K562 (cell line): ENCODE measurements at regions not wholly inside any gene's neighbourhood (a gene's known extent, or its start where the extent isn't known, plus 50 kb on each side); places are given as distances from the start of the nearest gene placed in this dataset.

Experiments
- ATAC-seq: fragments of 200-7000 bp; cut with Tn5 transposase; 3 replicates; pipeline ENCODE4 v1.9.1; 2020; ENCODE audit warnings: moderate library complexity
- BruUV-seq: library from RNA; stranded (reverse); fragments of 400-500 nt; replicated peaks from 2 replicates; lab custom pipeline; 2021; lab: Mats Ljungman, UMichigan
- CTCF ChIA-PET: fragments of 300-600 bp; formaldehyde crosslinking; extraction: SDS; loops from one replicate; lab custom pipeline; 2021; ENCODE audit warnings: low intra/inter-chr PET ratio; lab: Yijun Ruan, JAX
- POLR2A ChIA-PET: fragments of 300-600, 350-650 bp; sonication (Branson Sonifier 250); formaldehyde crosslinking; extraction: SDS; loops from one replicate; lab custom pipeline; 2021; ENCODE audit warnings: antibody characterized with exemption, inconsistent platforms; lab: Yijun Ruan, JAX
- DNase-seq, 4 experiments: peaks; one replicate each; pipeline versions ENCODE4 v3.0.0 to v3.0.0-alpha.2; 2011 to 2018; ENCODE audit warnings: low spot score in 3 of 4, mixed read lengths in 3 of 4; ENCODE audit errors: extremely low read depth in 1 of 4
- FAIRE-seq: peaks from 2 replicates; lab custom pipeline; 2011; peaks lifted over from hg19 to GRCh38; lab: Jason Lieb, UNC
- H2AFZ ChIP-seq: 2 replicates; pipeline ENCODE4 v1.6.0; 2011; ENCODE audit warnings: low read depth, low read length, control low read depth, inconsistent platforms
- H3K27ac ChIP-seq: fragments of 200-600 bp; 3 replicates; pipeline ENCODE4 v1.8.0; 2011; ENCODE audit warnings: low read depth, mild to moderate bottlenecking, control low read depth, inconsistent platforms, low read length, moderate library complexity, mixed read lengths; ENCODE audit errors: extremely low read depth
- H3K27me3 ChIP-seq, 2 experiments: fragments of 300-600 bp in 1 of 2; 2 replicates in 1 of 2; 3 replicates in 1 of 2; pipeline versions ENCODE4 v1.6.0 to v1.8.0; 2011; ENCODE audit warnings: inconsistent platforms in 2 of 2, low read length in 2 of 2, mild to moderate bottlenecking in 1 of 2, mixed read lengths in 1 of 2, moderate library complexity in 1 of 2; ENCODE audit not compliant: control insufficient read depth in 2 of 2, insufficient read depth in 2 of 2
- H3K36me3 ChIP-seq: fragments of 300-600 bp; 3 replicates; pipeline ENCODE4 v1.8.0; 2011; ENCODE audit warnings: mild to moderate bottlenecking, low read length, inconsistent platforms; ENCODE audit not compliant: control insufficient read depth, insufficient read depth
- H3K4me1 ChIP-seq, 2 experiments: fragments of 200-600 bp in 1 of 2; replicated peaks in 1 of 2; 2 replicates in 1 of 2; 3 replicates in 1 of 2; pipeline versions ENCODE4 v1.5.1 to v1.8.0; 2011; ENCODE audit warnings: inconsistent platforms in 2 of 2, low read length in 2 of 2, mild to moderate bottlenecking in 1 of 2, mixed read lengths in 1 of 2, moderate library complexity in 1 of 2; ENCODE audit not compliant: control insufficient read depth in 2 of 2, insufficient read depth in 2 of 2
- H3K4me2 ChIP-seq: 2 replicates; pipeline ENCODE4 v1.6.1; 2011; ENCODE audit warnings: low read length, control low read depth, inconsistent platforms, mixed read lengths; ENCODE audit not compliant: insufficient read depth
- H3K4me3 ChIP-seq: fragments of 200-600 bp; sonication (generic), shearing (Covaris generic); 2 replicates; pipeline ENCODE4 v1.5.1; 2016; ENCODE audit warnings: control low read depth, inconsistent platforms
- H3K79me2 ChIP-seq: fragments of 200-600 bp; 3 replicates; pipeline ENCODE4 v1.8.0; 2011; ENCODE audit warnings: low read length, inconsistent platforms; ENCODE audit not compliant: control insufficient read depth, insufficient read depth
- H3K9ac ChIP-seq, 2 experiments: 2 replicates each; pipeline versions ENCODE4 v1.6.0 to v1.6.1; 2011; ENCODE audit warnings: low read depth in 2 of 2, low read length in 2 of 2, control low read depth in 1 of 2, inconsistent platforms in 1 of 2, mild to moderate bottlenecking in 1 of 2, mixed read lengths in 1 of 2; ENCODE audit not compliant: insufficient read depth in 1 of 2
- H3K9me1 ChIP-seq: one replicate; pipeline ENCODE4 v1.6.0; 2011; ENCODE audit warnings: inconsistent platforms, mild to moderate bottlenecking, low read length, moderate library complexity; ENCODE audit not compliant: control insufficient read depth, insufficient read depth
- H3K9me3 ChIP-seq: replicated peaks from 2 replicates; pipeline ENCODE4 v1.5.1; 2011; ENCODE audit warnings: low read depth, low read length, inconsistent platforms; ENCODE audit not compliant: control insufficient read depth, insufficient read depth
- H4K20me1 ChIP-seq: replicated peaks from 2 replicates; pipeline ENCODE4 v1.6.1; 2011; ENCODE audit warnings: low read length, inconsistent platforms, mixed read lengths; ENCODE audit not compliant: control insufficient read depth, insufficient read depth
- BRD9 ChIP-seq: fragments of 450-650 bp; IDR thresholded peaks from 2 replicates; pipeline ENCODE4 v1.6.1; 2018; ENCODE audit warnings: low read depth; ENCODE audit not compliant: partially characterized antibody
- GTF2A2 ChIP-seq: IDR thresholded peaks from 2 replicates; pipeline ENCODE4 v1.6.1; 2016; ENCODE audit warnings: mild to moderate bottlenecking, missing genetic modification characterization, missing compliant biosample characterization
- HSF4 ChIP-seq: fragments of 250-450 bp; sonication (Bioruptor Pico); IDR thresholded peaks from 2 replicates; pipeline ENCODE4 v2.1.2; 2022; ENCODE audit warnings: mild to moderate bottlenecking, moderate library complexity, borderline replicate concordance
- KLF10 ChIP-seq: fragments of 250-450 bp; sonication (Bioruptor Pico); IDR thresholded peaks from 2 replicates; pipeline ENCODE4 v1.6.1; 2021; ENCODE audit warnings: matching md5 sums
- NCOA2 ChIP-seq, 2 experiments: fragments of 450-650 bp; IDR thresholded peaks; 2 replicates each; pipeline ENCODE4 v1.6.1; 2018; ENCODE audit warnings: mild to moderate bottlenecking in 2 of 2, moderate library complexity in 1 of 2; ENCODE audit not compliant: partially characterized antibody in 2 of 2
- NCOA6 ChIP-seq: fragments of 450-650 bp; IDR thresholded peaks from 2 replicates; pipeline ENCODE4 v1.6.1; 2017; ENCODE audit warnings: mild to moderate bottlenecking
- SREBF2 ChIP-seq: sonication (generic); formaldehyde crosslinking; IDR thresholded peaks from 2 replicates; pipeline ENCODE4 v1.4.0; 2020; ENCODE audit warnings: mild to moderate bottlenecking, missing genetic modification reagents
- SUPT5H ChIP-seq: fragments of 450-650 bp; IDR thresholded peaks from 2 replicates; pipeline ENCODE4 v1.6.1; 2016
- TAF7 ChIP-seq: fragments of 450-650 bp; IDR thresholded peaks from 2 replicates; pipeline ENCODE4 v1.6.1; 2016; ENCODE audit warnings: missing genetic modification characterization, missing compliant biosample characterization
- TAF9B ChIP-seq: fragments of 450-650 bp; IDR thresholded peaks from 2 replicates; pipeline ENCODE4 v1.6.1; 2018; ENCODE audit warnings: mild to moderate bottlenecking; ENCODE audit not compliant: partially characterized antibody
- TCF7 ChIP-seq: sonication (generic); IDR thresholded peaks from 2 replicates; pipeline ENCODE4 v1.6.1; 2016; ENCODE audit warnings: antibody characterized with exemption, borderline replicate concordance
- WHSC1 ChIP-seq: IDR thresholded peaks from one replicate; pipeline ENCODE4 v1.6.1; 2012; ENCODE audit warnings: low read length, control low read depth, inconsistent platforms
- ZNF134 ChIP-seq: fragments of 250-450 bp; sonication (Bioruptor Pico); conservative IDR thresholded peaks from 2 replicates; pipeline ENCODE4 v1.4.0; 2020
- ZNF551 ChIP-seq: fragments of 250-450 bp; sonication (Bioruptor Pico); IDR thresholded peaks from 2 replicates; pipeline ENCODE4 v1.5.0; 2021; ENCODE audit warnings: mild to moderate bottlenecking, moderate library complexity
- WGBS: fragments of 100-300 bp; shearing (Covaris generic); methylation state at CpG from one replicate; pipeline ENCODE4 v1.1.6; 2016; ENCODE audit warnings: low coverage, mixed read lengths; ENCODE audit not compliant: insufficient coverage; ENCODE audit errors: missing lambda C conversion rate; 5-methylcytosine and 5-hydroxymethylcytosine counted together
- in situ Hi-C: fragments of 300-500 bp; cut with MboI; formaldehyde crosslinking; loops from 4 replicates; pipeline ENCODE4 v1.15.0; 2018; ENCODE audit warnings: inconsistent platforms, mixed read lengths
- intact Hi-C: fragments of 100-400 bp; cut with micrococcal nuclease; formaldehyde crosslinking; loops from 2 replicates; pipeline ENCODE4 v1.14.2; 2022

- H3K79me2 ChIP-seq: no peaks in the 10 kb centered on the region
- 0% methylated on average over 1 of the region's 1 CpG for WGBS
- H3K27ac ChIP-seq: no peak overlapping the region
- intact Hi-C loops (loop anchor here (10.0 kb wide), 1 partner anchor 999 kb away; no protein-coding TSS in a partner anchor), in situ Hi-C loops (no loop called here)
- ChIA-PET CTCF (interaction anchor here (0.6 to 0.8 kb wide), 3 partner anchors 150 to 350 kb away, joined by 3 to 10 read pairs (median 3); no protein-coding TSS in a partner anchor), POLR2A (no interaction called here)
- no peaks in the 10 kb centered on the region for H3K36me3 ChIP-seq
- no peak overlapping the region for H3K4me3 ChIP-seq
- H3K4me1 ChIP-seq: no peaks in the 10 kb centered on the region
- H3K27me3 ChIP-seq: no peaks in the 10 kb centered on the region
- H2AFZ ChIP-seq: no peak overlapping the region
- H3K9ac ChIP-seq: no peak overlapping the region
- H4K20me1 ChIP-seq: no peaks in the 10 kb centered on the region
- DNase-seq (no peak), ATAC-seq (no peak), FAIRE-seq (no peak)
- no peaks in the 10 kb centered on the region for H3K9me3 ChIP-seq
- no peak overlapping the region for H3K4me2 ChIP-seq
- no peaks in the 10 kb centered on the region for H3K9me1 ChIP-seq
- no peak for TF ChIP-seq SREBF2 (CRISPR knock-in tag)
- TF ChIP-seq NCOA2 (IDR thresholded peaks at IDR 0.05; ENCODE audit: partially characterized antibody in 2 of 2): no peak
- no peak for TF ChIP-seq KLF10
- no peak for TF ChIP-seq NCOA6
- TF ChIP-seq TCF7: no peak
- TF ChIP-seq BRD9: no peak
- TF ChIP-seq TAF7: no peak
- no peak for TF ChIP-seq SUPT5H
- TF ChIP-seq ZNF551 (CRISPR knock-in tag): no peak
- TF ChIP-seq TAF9B: no peak
- no peak for TF ChIP-seq GTF2A2 (tag)
- no peak for TF ChIP-seq WHSC1
- no peak for TF ChIP-seq ZNF134
- no peak for TF ChIP-seq HSF4 (CRISPR knock-in tag)
- TF ChIP-seq, all 486 proteins: peak for 0
- BruUV-seq: no TSS peak
Measured at GRCh38 chr2:199705538-199705937, 145.5 kb downstream of the FTCDNL1 start.
